Cardiac fibroblast (primary cell): ENCODE measurements at regions not wholly inside any gene's neighbourhood (a gene's known extent, or its start where the extent isn't known, plus 50 kb on each side); places are given as distances from the start of the nearest gene placed in this dataset.

Experiments
- DNase-seq, 2 donors: peaks; one replicate each; pipeline versions ENCODE4 v3.0.0 to v3.0.0-alpha.2; 2010; ENCODE audit warnings: low read depth in 2 of 2
- H3K4me3 ChIP-seq, 2 donors: replicated peaks in 1 of 2; 1 replicate in 1 of 2; 2 replicates in 1 of 2; pipeline ENCODE4 v1.5.1; 2011; ENCODE audit warnings: low read depth in 2 of 2, low read length in 2 of 2, mild to moderate bottlenecking in 2 of 2, moderate library complexity in 1 of 2
- TF ChIP-seq, protein P1 (sequence below): IDR thresholded peaks from one replicate; pipeline ENCODE4 v1.5.1; 2011; ENCODE audit warnings: low read depth, mild to moderate bottlenecking, low read length, inconsistent platforms

GRCh38 chr11:92845805-92846204, 123.6 kb upstream of the MTNR1B start:
- TF ChIP-seq, protein P1, sequence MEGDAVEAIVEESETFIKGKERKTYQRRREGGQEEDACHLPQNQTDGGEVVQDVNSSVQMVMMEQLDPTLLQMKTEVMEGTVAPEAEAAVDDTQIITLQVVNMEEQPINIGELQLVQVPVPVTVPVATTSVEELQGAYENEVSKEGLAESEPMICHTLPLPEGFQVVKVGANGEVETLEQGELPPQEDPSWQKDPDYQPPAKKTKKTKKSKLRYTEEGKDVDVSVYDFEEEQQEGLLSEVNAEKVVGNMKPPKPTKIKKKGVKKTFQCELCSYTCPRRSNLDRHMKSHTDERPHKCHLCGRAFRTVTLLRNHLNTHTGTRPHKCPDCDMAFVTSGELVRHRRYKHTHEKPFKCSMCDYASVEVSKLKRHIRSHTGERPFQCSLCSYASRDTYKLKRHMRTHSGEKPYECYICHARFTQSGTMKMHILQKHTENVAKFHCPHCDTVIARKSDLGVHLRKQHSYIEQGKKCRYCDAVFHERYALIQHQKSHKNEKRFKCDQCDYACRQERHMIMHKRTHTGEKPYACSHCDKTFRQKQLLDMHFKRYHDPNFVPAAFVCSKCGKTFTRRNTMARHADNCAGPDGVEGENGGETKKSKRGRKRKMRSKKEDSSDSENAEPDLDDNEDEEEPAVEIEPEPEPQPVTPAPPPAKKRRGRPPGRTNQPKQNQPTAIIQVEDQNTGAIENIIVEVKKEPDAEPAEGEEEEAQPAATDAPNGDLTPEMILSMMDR = no peak
- no peak overlapping the region for H3K4me3 ChIP-seq
- no peak for DNase-seq

GRCh38 chr11:92846491-92847125, 122.8 kb upstream of the MTNR1B start:
- no peak for DNase-seq
- no peak overlapping the region for H3K4me3 ChIP-seq
- TF ChIP-seq, protein P1 = no peak

- TF ChIP-seq, protein P1 = no peak
- H3K4me3 ChIP-seq = no peak overlapping the region
- DNase-seq = no peak
These were observed 120.9 kb upstream of the MTNR1B start for GRCh38 chr11:92848578-92848977.

DNA sequence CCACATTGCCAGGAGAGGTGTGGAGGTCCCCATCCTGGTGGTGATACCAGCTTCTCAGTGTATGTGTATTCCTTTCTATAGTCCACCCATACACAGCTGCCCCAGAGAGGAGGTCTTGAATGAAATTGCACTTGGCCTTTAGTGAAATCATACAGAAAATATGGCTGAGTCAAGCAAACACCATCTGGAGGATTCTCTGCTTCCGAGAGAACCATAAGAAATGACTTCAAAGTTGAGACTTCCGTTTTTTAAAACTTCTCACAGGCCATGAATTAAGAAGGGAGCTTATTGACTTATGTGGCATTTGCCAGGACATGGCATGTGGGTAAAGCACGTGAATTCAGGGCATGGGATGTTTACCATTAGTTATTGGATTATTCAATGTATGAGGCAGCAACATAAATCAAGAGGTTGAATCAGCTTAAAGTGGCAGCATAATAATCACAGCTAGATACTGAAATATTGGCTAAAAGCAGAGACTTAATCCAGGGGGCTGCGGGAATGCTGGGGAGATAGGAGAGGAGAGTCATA, 119.1 kb upstream of the MTNR1B start:
- TF ChIP-seq, protein P1 = no peak
- H3K4me3 ChIP-seq = no peak overlapping the region
- DNase-seq = no peak

DNA sequence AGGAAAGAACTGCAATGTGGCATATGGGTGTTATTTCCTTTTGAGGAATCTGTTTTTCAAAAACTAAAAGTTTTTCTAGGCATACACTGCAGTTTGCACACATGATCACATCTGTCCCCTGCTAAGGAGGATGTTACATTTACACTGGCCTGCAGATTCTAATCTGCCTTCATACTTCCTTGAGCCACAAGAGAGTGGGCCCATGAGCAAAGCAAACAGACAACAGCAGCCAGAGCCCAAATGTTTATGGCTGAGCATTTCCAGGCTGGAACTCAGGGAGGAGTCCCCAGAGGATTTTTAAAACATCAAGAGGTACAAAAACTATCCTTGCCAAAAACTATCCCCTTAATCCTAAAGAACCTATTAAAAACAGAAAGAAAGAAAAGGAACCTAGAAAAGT, 117.2 kb upstream of the MTNR1B start:
- TF ChIP-seq, protein P1 = no peak
- no peak overlapping the region for H3K4me3 ChIP-seq
- no peak for DNase-seq

DNA sequence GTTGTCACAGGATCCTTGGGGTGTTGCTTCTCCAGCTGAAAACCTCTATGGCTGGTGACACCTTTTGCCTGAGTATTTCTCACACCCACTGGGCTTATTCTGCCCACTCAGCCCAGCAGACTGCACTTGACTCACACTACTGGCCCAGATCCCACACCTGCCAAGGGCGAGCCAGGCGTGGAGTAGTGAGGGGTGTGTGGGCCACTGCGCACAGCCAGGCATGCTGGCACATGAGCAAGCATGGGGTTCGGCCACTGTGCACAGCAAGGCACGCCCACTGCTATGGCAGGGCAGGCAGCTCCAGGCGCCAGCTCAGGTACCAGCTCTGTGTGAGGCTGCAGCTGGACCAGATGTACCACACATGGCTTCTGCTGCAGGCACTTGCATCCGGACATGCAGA, 116.5 kb upstream of the MTNR1B start:
- TF ChIP-seq, protein P1 = no peak
- DNase-seq = no peak
- no peak overlapping the region for H3K4me3 ChIP-seq

- no peak overlapping the region for H3K4me3 ChIP-seq
- no peak for DNase-seq
- TF ChIP-seq, protein P1 = no peak
These were observed 115.3 kb upstream of the MTNR1B start for GRCh38 chr11:92854162-92854561.
